Activated CD8-positive, alpha-beta T cell treated with anti-CD3 and anti-CD28 coated beads for 36 hours (primary cell): ENCODE measurements at regions not wholly inside any gene's neighbourhood (a gene's known extent, or its start where the extent isn't known, plus 50 kb on each side); places are given as distances from the start of the nearest gene placed in this dataset.
A peak's percentile ranks its signal among the peaks of the same experiment; 100 is the strongest.
"Not testable (repeated sequence)": the region's sequence is repeated elsewhere in the genome, so short reads cannot be mapped to it uniquely, and the experiment has no call there.

ENCODE experiments used
- ATAC-seq: fragments of 200-7000 bp; cut with Tn5 transposase; one replicate; pipeline ENCODE4 v1.10.0; 2021; ENCODE audit warnings: mild to moderate bottlenecking, moderate library complexity
- CTCF ChIA-PET: fragments of 350-600 bp; sonication (Branson Sonifier 250); formaldehyde crosslinking; loops from one replicate; lab custom pipeline; 2021; ENCODE audit warnings: antibody characterized with exemption; lab: Charles Lee
- POLR2A ChIA-PET: fragments of 350-600 bp; sonication (Branson Sonifier 250); formaldehyde crosslinking; loops from one replicate; lab custom pipeline; 2021; ENCODE audit warnings: antibody characterized with exemption; lab: Charles Lee
- DNase-seq: peaks from one replicate; pipeline ENCODE4 v3.0.0-alpha.2; 2020
- H3K27ac Mint-ChIP-seq: one replicate; pipeline ENCODE4 v1.8.0; 2021; ENCODE audit warnings: mild to moderate bottlenecking, mixed read lengths
- H3K27me3 Mint-ChIP-seq: one replicate; pipeline ENCODE4 v1.8.0; 2021; ENCODE audit warnings: mixed read lengths
- H3K36me3 Mint-ChIP-seq: one replicate; pipeline ENCODE4 v1.8.0; 2021; ENCODE audit warnings: low read depth, mixed read lengths
- H3K4me1 Mint-ChIP-seq: one replicate; pipeline ENCODE4 v1.8.0; 2021; ENCODE audit warnings: low read depth, mixed read lengths
- H3K4me3 Mint-ChIP-seq: one replicate; pipeline ENCODE4 v1.8.0; 2021; ENCODE audit warnings: mild to moderate bottlenecking, moderate library complexity, mixed read lengths
- H3K9me3 Mint-ChIP-seq: one replicate; pipeline ENCODE4 v1.8.0; 2021; ENCODE audit warnings: mixed read lengths
- CTCF ChIP-seq: fragments of 200-600 bp; IDR thresholded peaks from one replicate; pipeline ENCODE4 v1.8.0; 2022; ENCODE audit warnings: antibody characterized with exemption, mild to moderate bottlenecking
- intact Hi-C: fragments of 100-400 bp; cut with micrococcal nuclease; formaldehyde crosslinking; loops from one replicate; pipeline ENCODE4 v1.10.0; 2022

DNA sequence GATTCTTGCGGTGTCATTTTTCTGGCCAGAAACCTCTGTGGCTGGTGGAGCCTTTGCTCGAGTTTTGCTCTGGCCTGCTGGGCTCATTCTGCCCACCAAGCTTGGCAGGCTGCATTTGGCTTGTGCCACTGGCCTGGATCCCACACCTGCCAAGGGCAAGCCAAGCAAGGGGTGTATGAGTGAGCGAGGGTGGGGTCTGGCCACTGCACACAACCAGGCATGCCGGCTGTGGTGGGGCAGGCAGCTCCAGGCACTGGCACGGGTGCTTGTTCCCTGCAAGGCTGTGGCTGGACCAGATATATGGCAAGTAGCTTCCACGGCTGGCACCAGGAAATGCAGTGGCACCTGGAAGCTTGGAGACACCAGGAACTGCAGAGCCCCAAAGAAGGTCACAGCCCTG is 68.6 kb upstream of the PPP3CA start:
- no peak for TF ChIP-seq CTCF
- no peaks in the 10 kb centered on the region for H3K36me3 Mint-ChIP-seq
- ATAC-seq (no peak), DNase-seq (no peak)
- intact Hi-C loops, result loop anchor here (5.0 to 10.0 kb wide), 2 partner anchors 69 to 251 kb away; partner anchors contain the start of gene PPP3CA
- ChIA-PET POLR2A (no interaction called here), CTCF (no interaction called here)
- H3K4me3 Mint-ChIP-seq, result no peak overlapping the region
- peaks cover 45% of the 10 kb centered on the region for H3K4me1 Mint-ChIP-seq
- H3K27me3 Mint-ChIP-seq, result peaks cover 27% of the 10 kb centered on the region
- H3K9me3 Mint-ChIP-seq, result peaks cover 2% of the 10 kb centered on the region
- H3K27ac Mint-ChIP-seq, result no peak overlapping the region

DNA sequence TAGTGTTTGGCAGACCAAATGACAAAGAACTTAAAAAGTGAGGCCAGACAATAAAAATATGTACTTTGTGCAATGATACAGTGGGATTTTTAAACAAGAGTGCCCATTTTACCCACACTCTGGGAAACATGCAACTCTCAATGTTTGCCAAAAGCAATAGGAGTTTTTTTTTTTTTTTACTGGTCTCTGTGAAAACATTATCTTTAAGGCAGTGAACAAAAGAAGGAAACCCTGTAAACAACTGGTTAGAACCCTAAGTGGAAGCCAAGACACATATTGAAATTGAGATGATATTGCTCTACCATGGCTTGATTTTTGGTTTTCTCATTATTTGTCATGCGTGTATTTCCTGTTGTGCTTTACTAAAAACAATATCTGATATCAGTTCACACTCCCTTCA is 67.2 kb upstream of the PPP3CA start:
- CTCF ChIA-PET, result no interaction called here

DNA sequence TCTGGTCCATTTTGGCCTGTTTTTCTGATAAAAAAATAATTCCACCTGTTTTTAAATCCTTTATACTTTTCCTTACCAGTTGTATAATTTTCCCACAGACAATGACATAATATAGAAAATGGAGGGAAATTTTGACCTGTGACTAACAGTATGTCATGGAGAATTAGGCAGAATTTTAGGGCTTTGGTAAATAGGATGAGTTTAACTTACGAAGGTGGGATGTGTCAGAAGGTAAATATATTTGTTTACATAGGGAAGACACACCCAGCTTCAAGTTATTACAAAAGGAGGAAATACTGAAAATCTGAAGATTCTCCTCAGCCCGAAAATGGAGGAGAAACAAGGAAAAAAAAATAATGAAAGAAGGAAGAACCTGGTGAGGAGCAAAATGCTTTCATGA is 64.6 kb upstream of the PPP3CA start:
- ATAC-seq, result no peak
- H3K4me1 Mint-ChIP-seq, result peaks cover 12% of the 10 kb centered on the region
- H3K27me3 Mint-ChIP-seq, result peaks cover 34% of the 10 kb centered on the region
- no peaks in the 10 kb centered on the region for H3K36me3 Mint-ChIP-seq
- CTCF ChIA-PET, result no interaction called here
- POLR2A ChIA-PET, result no interaction called here
- no peaks in the 10 kb centered on the region for H3K9me3 Mint-ChIP-seq
- DNase-seq, result no peak
- no peak for TF ChIP-seq CTCF
- no peak overlapping the region for H3K27ac Mint-ChIP-seq
- H3K4me3 Mint-ChIP-seq, result no peak overlapping the region
- intact Hi-C loops, result loop anchor here (10.0 kb wide), 1 partner anchor 247 kb away; no protein-coding TSS in a partner anchor

More for the DNA sequence above, 67.2 kb upstream of the PPP3CA start:
- H3K27me3 Mint-ChIP-seq, result peaks cover 31% of the 10 kb centered on the region
- POLR2A ChIA-PET, result no interaction called here
- no peak overlapping the region for H3K4me3 Mint-ChIP-seq
- no peak overlapping the region for H3K27ac Mint-ChIP-seq
- intact Hi-C loops, result loop anchor here (10.0 kb wide), 1 partner anchor 250 kb away; no protein-coding TSS in a partner anchor
- H3K9me3 Mint-ChIP-seq, result no peaks in the 10 kb centered on the region
- H3K36me3 Mint-ChIP-seq, result no peaks in the 10 kb centered on the region
- DNase-seq (no peak), ATAC-seq (no peak)
- no peak for TF ChIP-seq CTCF
- peaks cover 34% of the 10 kb centered on the region for H3K4me1 Mint-ChIP-seq

DNA sequence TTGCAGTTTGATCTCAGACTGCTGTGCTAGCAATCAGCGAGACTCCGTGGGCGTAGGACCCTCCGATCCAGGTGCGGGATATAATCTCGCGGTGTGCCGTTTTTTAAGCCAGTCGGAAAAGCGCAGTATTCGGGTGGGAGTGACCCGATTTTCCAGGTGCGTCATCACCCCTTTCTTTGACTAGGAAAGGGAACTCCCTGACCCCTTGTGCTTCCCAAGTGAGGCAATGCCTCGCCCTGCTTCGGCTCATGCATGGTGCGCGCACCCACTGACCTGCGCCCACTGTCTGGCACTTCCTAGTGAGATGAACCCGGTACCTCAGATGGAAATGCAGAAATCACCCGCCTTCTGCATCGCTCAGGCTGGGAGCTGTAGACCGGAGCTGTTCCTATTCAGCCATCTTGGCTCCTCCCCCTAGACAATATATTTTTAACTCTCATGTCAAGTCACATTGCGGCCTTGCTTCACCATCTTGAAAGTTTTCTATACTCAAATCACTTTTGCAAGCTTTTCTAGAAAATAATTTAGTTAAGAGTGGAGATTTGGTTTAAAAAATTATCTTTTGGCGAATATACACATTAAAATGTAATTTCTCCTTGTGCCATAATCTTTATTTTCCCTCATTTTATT is 64.1 kb upstream of the PPP3CA start:
- intact Hi-C loops, result loop anchor here (10.0 kb wide), 1 partner anchor 247 kb away; no protein-coding TSS in a partner anchor
- CTCF ChIA-PET, DNase-seq, H3K9me3 Mint-ChIP-seq, ATAC-seq, H3K4me1 Mint-ChIP-seq, H3K27ac Mint-ChIP-seq, H3K36me3 Mint-ChIP-seq, POLR2A ChIA-PET: not testable (repeated sequence)
- Mint-ChIP-seq H3K27me3 (peaks cover 32% of the 10 kb centered on the region), H3K4me3 (peak overlapping the region; percentile 32)

DNA sequence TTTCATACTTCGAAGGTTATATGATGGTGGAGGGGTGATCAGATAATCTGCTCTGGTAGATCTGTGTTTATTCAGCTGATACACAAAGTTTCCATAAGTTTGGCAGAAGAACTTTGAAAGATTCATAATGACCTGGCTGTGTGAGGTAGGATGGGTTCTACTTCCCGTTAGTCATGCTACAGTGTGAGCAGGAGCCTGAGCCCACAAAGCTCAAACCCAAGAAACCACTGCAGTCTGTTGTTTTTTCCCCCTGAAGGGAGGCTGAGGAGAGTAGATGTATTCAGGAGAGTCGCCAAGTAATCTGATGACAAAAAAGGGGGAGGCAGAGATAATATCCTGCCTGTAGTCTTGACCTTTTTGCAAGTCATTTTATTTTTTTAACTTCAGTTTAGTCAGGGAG is 52.8 kb upstream of the PPP3CA start:
- CTCF ChIA-PET, result no interaction called here
- peak; percentile 70 for DNase-seq
- Mint-ChIP-seq H3K4me1 (peaks cover 16% of the 10 kb centered on the region), H3K27ac (no peak overlapping the region), H3K4me3 (no peak overlapping the region), H3K27me3 (peaks cover 4% of the 10 kb centered on the region), H3K9me3 (no peaks in the 10 kb centered on the region), H3K36me3 (no peaks in the 10 kb centered on the region)
- POLR2A ChIA-PET, result no interaction called here
- TF ChIP-seq CTCF, result no peak
- intact Hi-C loops, result loop anchor here (5.0 kb wide), 1 partner anchor 127 kb away; no protein-coding TSS in a partner anchor
- peak; percentile 99 for ATAC-seq
